ENCODE measurements at regions not wholly inside any gene's neighbourhood (a gene's known extent, or its start where the extent isn't known, plus 50 kb on each side); places are given as distances from the start of the nearest gene placed in this dataset.
"Not testable (repeated sequence)": the region's sequence is repeated elsewhere in the genome, so short reads cannot be mapped to it uniquely, and the experiment has no call there.

- DNase-seq: no peak
These were observed 212.1 kb upstream of the PRSS58 start for GRCh38 chr7:142469696-142470543.

- no peak for DNase-seq
These were observed 211.2 kb upstream of the PRSS58 start for GRCh38 chr7:142468871-142469665.

GRCh38 chr7:142467056-142467655, 209.3 kb upstream of the PRSS58 start:
- DNase-seq: not testable (repeated sequence)

GRCh38 chr7:142463401-142463850, 205.6 kb upstream of the PRSS58 start:
- no peak for DNase-seq

GRCh38 chr7:142461437-142461836, 203.6 kb upstream of the PRSS58 start:
- peak in 1 of 3 donors; percentile 91 for DNase-seq

- DNase-seq: peak in 1 of 3 donors; percentile 39
These were observed 202.7 kb upstream of the PRSS58 start for GRCh38 chr7:142460402-142461117.

GRCh38 chr7:142459551-142459963, 201.7 kb upstream of the PRSS58 start:
- peak; percentile 82 to 86 (median 82) for DNase-seq

- no peak for DNase-seq
These were observed 199.4 kb upstream of the PRSS58 start for GRCh38 chr7:142457146-142457703.

- DNase-seq: no peak
These were observed 197.5 kb upstream of the PRSS58 start for GRCh38 chr7:142455392-142455791.

GRCh38 chr7:142454862-142455261, 197.0 kb upstream of the PRSS58 start:
- DNase-seq: no peak

GRCh38 chr7:142452791-142453190, 194.9 kb upstream of the PRSS58 start:
- no peak for DNase-seq

- DNase-seq: no peak
These were observed 194.0 kb upstream of the PRSS58 start for GRCh38 chr7:142451817-142452216.

GRCh38 chr7:142451296-142451695, 193.4 kb upstream of the PRSS58 start:
- no peak for DNase-seq

- no peak for DNase-seq
These were observed 192.8 kb upstream of the PRSS58 start for GRCh38 chr7:142450695-142451094.

- no peak for DNase-seq
These were observed 192.3 kb upstream of the PRSS58 start for GRCh38 chr7:142450206-142450605.

GRCh38 chr7:142448857-142449256, 191.0 kb upstream of the PRSS58 start:
- not testable (repeated sequence) for DNase-seq

- DNase-seq: no peak
These were observed 189.9 kb upstream of the PRSS58 start for GRCh38 chr7:142447762-142448161.

GRCh38 chr7:142445019-142445686, 187.3 kb upstream of the PRSS58 start:
- DNase-seq: no peak

- DNase-seq: no peak
These were observed 185.6 kb upstream of the PRSS58 start for GRCh38 chr7:142443216-142444010.

GRCh38 chr7:142442396-142442795, 184.5 kb upstream of the PRSS58 start:
- no peak for DNase-seq
